GM19023 (cell line): ENCODE measurements at regions not wholly inside any gene's neighbourhood (a gene's known extent, or its start where the extent isn't known, plus 50 kb on each side); places are given as distances from the start of the nearest gene placed in this dataset.
A peak's percentile ranks its signal among the peaks of the same experiment; 100 is the strongest.
"Not testable (repeated sequence)": the region's sequence is repeated elsewhere in the genome, so short reads cannot be mapped to it uniquely, and the experiment has no call there.

Source experiments
- ATAC-seq: cut with Tn5 transposase; IDR thresholded peaks from one replicate; pipeline ENCODE4 v1.9.1; 2021; ENCODE audit warnings: mild to moderate bottlenecking, moderate library complexity; ENCODE audit not compliant: unreplicated experiment

DNA sequence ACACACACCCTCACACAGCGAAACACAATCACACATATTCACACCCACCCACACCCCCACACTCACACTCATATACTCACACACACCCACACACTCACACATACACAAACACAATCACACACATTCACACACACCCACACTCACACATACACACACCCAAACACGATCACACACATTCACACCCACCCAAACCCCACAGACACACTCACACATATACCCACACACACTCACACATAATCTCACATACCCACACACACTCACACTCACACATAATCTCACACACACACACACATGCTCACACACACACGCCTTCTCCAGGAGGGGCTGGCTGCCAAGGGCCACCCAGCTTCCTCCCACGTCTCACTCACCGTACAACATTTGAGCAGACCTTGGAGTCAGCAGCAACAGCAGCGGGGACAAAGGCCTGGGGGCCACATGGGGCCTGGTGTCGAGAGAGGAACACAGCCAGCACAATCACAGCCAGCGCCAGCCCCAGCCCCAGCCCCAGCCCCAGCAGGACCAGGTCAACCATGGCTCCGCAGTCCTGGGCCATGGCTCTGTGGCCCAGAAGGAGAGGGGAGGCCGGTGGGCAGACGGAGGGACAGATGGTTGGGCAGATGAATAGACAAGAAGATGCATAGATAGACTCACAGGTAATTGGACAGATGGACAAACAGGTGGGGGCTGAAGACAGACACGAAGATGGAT is 932.9 kb downstream of the TUBA3C start:
- not testable (repeated sequence) for ATAC-seq

DNA sequence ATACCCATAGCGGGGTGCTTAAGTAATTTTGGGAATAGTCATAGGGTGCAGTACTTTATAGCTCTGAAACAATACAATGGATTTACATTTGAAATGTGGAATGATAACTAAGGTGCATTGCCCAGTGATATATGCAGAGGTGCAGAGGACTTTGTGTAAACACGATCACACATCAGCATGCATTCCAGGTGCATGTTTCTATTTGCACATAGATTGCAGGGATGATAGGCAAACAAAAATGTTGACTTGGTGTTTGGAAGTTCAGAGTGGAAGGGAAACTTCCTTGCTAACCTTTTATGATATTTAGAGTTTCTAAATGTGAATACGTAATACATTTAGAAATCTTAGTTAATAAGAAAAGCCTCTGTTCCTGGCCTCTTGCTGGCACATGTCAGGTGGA is 941.5 kb downstream of the TUBA3C start:
- ATAC-seq: not testable (repeated sequence)

GRCh38 chr13:18238586-18238985 is 943.0 kb downstream of the TUBA3C start:
- ATAC-seq: not testable (repeated sequence)

GRCh38 chr13:18236528-18236815 is 945.2 kb downstream of the TUBA3C start:
- no peak for ATAC-seq

DNA sequence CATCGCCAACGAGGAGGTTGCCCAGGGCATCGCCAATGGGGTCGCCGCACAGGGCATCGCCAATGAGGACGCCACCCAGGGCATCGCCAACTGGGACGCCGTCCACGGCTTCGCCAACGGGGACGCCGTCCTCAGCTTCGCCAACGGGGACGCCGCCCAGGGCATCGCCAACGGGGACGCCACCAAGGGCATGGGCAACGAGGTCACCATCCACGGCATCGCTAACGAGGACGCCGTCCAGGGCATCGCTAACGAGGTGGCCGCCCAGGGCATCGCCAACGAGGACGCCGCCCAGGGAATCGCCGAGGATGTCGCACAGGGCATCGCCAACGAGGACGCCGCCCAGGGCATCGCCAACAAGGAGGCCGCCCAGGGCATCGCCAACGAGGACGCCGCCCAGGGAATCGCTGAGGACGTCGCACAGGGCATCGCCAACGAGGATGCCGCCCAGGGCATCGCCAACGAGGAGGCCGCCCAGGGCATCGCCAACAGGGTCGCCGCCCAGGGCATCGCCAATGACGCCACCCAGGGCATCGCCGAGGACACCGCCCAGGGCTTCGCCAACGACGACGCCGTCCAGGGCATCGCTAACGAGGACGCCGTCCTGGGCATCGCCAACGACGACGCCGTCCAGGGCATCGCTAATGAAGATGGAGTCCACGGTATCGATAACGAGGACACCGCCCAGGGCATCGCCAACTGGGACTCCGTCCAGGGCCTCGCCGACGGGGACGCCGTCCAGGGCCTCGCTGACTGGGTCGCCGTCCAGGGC is 945.7 kb downstream of the TUBA3C start:
- no peak for ATAC-seq

DNA sequence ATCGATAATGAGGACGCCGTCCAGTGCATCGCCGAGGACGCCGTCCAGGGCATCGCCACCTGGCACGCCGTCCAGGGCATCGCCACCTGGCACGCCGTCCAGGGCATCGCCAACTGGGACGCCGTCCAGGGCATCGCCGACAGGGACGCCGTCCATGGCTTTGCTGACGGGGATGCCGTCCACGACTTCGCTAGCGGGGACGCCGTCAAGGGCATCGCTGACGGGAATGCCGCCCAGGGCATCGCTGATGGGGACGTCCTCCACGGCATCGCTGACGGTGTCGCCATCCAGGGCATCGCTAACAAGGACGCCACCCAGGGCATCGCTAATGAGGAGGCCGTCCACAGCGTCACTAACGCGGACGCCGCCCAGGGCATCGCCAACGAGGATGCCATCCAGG is 946.5 kb downstream of the TUBA3C start:
- ATAC-seq: no peak

- not testable (repeated sequence) for ATAC-seq
Measured at GRCh38 chr13:18234451-18234850, 947.2 kb downstream of the TUBA3C start.

GRCh38 chr13:18233783-18234299 is 947.8 kb downstream of the TUBA3C start:
- ATAC-seq: no peak

DNA sequence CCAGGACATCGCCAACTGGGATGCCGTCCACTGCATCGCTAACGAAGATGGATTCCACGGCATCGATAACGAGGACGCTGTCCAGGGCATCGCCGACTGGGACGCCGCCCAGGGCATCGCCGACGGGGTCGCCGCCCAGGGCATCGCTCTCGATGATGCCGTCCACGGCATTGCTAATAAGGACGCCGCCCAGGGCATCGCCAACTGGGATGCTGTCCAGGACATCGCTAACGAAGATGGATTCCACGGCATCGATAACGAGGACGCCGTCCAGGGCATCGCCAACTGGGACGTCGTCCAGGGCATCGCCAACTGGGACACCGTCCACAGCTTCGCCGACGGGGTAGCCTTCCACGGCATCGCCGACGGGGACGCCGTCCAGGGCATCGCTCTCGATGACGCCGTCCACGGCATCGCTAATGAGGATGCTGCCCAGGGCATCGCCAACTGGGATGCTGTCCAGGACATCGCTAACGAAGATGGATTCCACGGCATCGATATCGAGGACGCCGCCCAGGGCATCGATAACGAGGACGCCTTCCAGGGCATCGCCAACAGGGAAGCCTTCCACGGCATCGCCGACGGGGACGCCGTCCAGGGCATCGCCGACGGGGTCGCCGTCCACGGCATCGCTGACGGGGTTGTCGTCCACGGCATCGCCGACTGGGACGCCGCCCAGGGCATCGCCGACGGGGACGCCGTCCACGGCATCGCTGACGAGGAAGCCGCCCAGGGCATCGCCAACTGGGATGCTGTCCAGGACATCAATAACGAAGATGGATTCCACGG is 948.4 kb downstream of the TUBA3C start:
- ATAC-seq: no peak

DNA sequence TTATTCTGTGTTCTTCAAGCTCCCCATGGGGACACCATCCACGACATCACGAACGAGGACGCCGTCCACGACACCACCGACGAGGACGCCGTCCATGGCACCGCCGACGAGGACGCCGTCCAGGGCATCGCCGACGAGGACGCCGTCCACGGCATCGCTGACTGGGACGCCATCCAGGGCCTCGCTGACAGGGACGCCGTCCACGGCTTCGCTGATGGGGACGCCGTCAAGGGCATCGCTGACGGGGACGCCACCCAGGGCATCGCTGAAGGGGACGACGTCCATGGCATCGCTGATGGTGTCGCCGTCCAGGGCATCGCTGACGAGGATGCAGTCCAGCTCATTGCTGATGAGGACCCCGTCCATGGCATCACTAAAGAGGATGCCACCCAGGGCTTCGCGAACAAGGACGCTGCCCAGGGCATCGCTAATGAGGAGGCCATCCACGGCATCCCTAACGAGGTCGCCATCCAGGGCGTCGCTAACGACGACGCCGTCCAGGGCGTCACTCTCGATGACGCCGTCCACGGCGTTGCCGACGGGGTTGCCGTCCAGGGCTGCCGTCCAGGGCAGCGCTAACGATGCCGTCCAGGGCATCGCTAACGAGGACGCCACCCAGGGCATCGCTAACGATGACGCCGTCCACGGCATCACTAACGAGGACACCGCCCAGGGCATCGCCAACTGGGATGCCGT is 949.2 kb downstream of the TUBA3C start:
- ATAC-seq: no peak

DNA sequence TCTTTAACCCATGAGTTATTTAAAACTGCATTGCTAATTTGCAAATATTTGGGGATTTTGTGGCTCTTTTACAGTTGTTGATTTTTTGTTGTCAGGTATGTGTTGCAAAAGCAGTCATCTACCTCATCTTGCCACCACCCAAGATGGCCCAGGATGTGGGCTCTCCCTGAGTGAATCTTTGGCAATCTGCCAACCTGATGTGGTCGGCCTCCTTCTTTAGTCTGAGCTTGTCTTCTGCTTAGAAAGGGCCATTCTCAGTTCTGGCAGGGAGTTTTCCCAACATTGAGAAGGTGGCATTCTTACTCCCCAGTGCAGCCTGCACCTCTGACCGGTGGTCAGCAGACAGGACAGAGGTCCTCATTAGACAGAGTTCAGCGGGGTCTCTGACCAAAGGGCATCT is 957.2 kb downstream of the TUBA3C start:
- ATAC-seq: not testable (repeated sequence)

DNA sequence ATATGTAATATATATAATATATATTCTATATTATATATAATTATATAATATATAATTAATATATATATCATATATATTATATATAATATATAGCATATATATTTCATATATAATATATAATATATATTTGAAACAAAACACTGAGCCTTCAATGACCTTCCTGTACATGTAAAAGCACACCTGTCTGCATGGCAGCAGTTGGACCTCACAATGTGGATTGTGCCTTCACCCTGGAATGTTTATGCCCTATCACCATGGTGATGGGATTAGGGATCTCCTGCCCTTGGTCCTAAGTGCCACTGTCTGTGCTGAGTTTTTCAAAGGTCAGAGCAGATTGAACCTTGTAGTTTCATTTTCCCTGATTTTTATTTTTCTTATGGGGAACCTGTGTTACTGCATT is 966.9 kb downstream of the TUBA3C start:
- not testable (repeated sequence) for ATAC-seq

GRCh38 chr13:18213511-18213910 is 968.1 kb downstream of the TUBA3C start:
- ATAC-seq: not testable (repeated sequence)

- ATAC-seq: no peak
Measured at GRCh38 chr13:18212873-18213272, 968.8 kb downstream of the TUBA3C start.

DNA sequence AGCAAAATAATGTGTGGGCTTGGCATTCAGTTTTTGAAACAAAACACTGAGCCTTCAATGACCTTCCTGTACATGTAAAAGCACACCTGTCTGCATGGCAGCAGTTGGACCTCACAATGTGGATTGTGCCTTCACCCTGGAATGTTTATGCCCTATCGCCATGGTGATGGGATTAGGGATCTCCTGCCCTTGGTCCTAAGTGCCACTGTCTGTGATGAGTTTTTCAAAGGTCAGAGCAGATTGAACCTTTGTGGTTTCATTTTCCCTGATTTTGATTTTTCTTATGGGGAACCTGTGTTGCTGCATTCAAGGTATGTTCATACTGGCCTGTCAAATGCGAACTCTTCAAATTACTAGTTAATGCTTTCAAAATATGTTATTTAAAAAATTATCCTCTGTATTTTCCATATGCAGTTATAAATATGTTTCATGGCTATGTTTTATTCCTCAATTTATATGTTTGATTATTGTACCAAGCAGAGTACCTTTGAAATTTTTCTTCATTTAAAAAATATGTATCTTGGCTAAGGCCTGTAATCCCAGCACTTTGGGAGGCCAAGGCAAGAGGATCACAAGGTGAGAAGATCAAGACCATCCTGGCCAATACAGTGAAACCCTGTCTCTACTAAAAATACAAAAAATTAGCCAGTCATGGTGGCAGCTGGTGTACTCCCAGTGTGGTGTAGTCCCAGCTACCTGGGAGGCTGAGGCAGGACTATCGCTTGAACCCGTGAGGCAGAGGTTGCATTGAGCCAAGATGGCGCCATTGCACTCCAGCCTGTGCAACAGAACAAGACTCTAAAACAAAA is 969.7 kb downstream of the TUBA3C start:
- peak; percentile 72 for ATAC-seq

DNA sequence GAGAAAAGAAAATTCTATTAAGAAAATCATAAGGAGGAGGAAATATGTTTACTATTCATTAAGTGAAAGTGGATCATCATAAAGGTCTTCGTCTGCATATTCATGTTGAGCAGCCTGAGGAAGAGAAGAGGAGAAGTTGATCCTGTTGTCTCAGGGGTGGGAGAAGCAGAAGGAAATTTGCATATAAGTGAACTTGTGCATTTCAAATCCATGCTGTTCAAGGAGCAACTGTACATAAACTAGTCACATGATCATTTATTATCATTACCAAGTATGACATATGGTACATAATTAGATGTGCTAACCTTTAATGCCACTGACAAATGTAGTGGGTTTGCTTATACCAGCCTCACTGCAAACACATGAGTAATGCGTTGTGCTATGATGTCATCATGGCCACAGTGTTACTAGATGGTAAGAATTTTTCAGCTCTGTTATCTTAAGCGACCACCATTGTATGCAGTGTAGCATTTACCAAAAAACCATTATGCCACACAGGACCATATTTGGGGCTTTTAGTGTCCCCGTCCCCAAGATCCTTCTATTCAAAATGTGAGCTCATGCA is 976.9 kb downstream of the TUBA3C start:
- not testable (repeated sequence) for ATAC-seq

DNA sequence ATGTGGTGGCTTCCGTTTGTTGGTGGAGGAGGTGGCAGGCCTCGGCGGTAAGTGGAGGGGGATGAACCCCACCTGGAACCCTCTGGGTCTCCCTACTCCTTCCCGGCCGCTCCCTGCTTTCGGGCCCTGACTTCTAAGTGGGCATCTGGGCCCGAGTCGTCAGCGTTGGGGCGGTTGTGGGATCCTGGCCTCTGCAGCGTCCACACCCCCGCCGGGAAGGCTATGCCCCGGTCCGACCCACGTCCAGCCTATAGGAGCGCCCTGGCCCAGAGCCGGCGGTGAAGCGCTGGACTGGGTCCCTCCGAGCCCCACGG is 986.3 kb downstream of the TUBA3C start:
- not testable (repeated sequence) for ATAC-seq

DNA sequence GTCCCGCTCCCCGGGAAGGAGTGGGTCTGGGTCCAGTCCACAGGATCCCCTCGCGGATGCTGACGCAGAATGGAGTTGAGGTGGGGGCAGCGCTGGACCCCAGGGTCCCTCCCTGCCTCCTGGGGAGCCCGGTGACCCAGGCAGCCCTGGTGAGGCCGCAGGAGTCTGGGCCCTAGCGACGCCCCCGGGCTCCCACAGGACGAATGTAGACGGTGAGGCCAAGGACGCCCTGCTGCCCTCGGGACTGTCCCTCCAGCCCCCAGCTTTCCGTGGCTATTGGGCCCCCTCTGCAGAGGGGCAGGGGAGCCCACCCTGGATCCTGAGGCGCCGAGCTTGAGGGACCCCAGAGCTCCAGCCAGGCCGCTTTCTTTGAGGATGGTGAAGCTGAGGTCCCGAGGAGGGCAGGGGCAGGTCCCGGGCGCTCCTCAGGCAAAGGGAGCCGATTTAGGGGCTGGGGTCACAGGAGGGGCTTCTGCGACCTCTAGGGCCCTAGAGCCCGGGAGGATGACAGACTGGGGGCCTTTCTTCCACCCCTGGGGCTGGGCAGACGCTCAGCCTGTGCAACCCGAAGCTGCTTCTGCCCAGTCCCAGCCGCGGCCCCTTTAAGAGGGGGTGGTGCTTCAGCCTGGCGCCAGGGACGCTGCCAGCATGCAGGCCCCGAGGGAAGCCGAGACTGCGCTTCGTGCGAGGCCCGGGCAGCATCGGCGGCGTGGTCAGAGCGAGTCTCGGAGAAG is 986.8 kb downstream of the TUBA3C start:
- ATAC-seq: not testable (repeated sequence)

DNA sequence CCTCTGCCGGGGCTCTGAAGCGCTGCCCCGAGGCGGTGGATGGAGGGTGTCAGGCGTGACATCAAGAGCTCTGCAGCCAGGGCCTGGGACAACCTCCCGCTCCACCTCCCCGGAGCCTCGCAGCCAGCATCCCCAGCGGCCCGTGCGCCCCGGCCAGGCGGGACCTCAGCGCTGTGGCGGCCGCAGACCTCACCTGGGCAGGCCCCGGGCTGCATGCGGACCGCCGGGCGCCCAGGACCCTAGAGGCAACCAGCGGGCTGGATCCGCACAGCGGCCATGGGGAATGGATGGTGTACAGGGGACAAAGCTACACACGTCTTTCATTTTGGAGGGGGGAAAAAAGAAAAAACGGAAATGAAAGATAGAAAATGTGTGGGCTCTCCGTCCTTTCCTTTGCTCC is 987.5 kb downstream of the TUBA3C start:
- not testable (repeated sequence) for ATAC-seq
